OCI-LY1 (cell line): ENCODE measurements at regions not wholly inside any gene's neighbourhood (a gene's known extent, or its start where the extent isn't known, plus 50 kb on each side); places are given as distances from the start of the nearest gene placed in this dataset.

ENCODE experiments used
- CTCF ChIP-seq: fragments of 200-600 bp; sonication (generic), shearing (Covaris generic); IDR thresholded peaks from 2 replicates; pipeline ENCODE4 v1.5.1; 2017; ENCODE audit warnings: mild to moderate bottlenecking, antibody characterized with exemption, low read length, moderate library complexity, mixed read lengths
- EZH2 ChIP-seq: fragments of 200-600 bp; sonication (generic), shearing (Covaris generic); IDR thresholded peaks from 2 replicates; pipeline ENCODE4 v1.8.0; 2017; ENCODE audit warnings: borderline replicate concordance, mixed run types, mild to moderate bottlenecking, antibody characterized with exemption, low read length, moderate library complexity, mixed read lengths

- no peak for TF ChIP-seq CTCF
- TF ChIP-seq EZH2: no peak
These were observed 128.4 kb upstream of the GOT2 start for GRCh38 chr16:58862334-58863021.
